DOHH2 (cell line): ENCODE measurements at regions not wholly inside any gene's neighbourhood (a gene's known extent, or its start where the extent isn't known, plus 50 kb on each side); places are given as distances from the start of the nearest gene placed in this dataset.

ENCODE experiments used
- CTCF ChIP-seq: fragments of 200-600 bp; sonication (generic); IDR thresholded peaks from one replicate; pipeline ENCODE4 v1.5.1; 2014; ENCODE audit warnings: antibody characterized with exemption, mild to moderate bottlenecking, low read depth, low read length; ENCODE audit not compliant: poor library complexity, severe bottlenecking
- EZH2phosphoT487 ChIP-seq: fragments of 200-600 bp; sonication (generic); IDR thresholded peaks from 2 replicates; pipeline ENCODE4 v1.6.1; 2017; ENCODE audit warnings: borderline replicate concordance, mild to moderate bottlenecking, antibody characterized with exemption, low read length, moderate library complexity, mixed read lengths

GRCh38 chr4:1535926-1536578 lies 129.8 kb upstream of the NKX1-1 start:
- TF ChIP-seq CTCF (no peak), EZH2phosphoT487 (no peak)
